ENCODE measurements at regions not wholly inside any gene's neighbourhood (a gene's known extent, or its start where the extent isn't known, plus 50 kb on each side); places are given as distances from the start of the nearest gene placed in this dataset.
A peak's percentile ranks its signal among the peaks of the same experiment; 100 is the strongest.
"Not testable (repeated sequence)": the region's sequence is repeated elsewhere in the genome, so short reads cannot be mapped to it uniquely, and the experiment has no call there.

GRCh38 chr5:91244380-91245073 lies 138.6 kb downstream of the ARRDC3 start:
- Histone ChIP-seq H3K4me3 (ENCODE audit: insufficient read depth, low read length) (no peak overlapping the region), H3K27ac (ENCODE audit: low read depth, low read length) (no peak overlapping the region), H2AFZ (ENCODE audit: low read length) (peak overlapping the region; percentile 8), H3K4me2 (ENCODE audit: insufficient read depth, low read length) (no peak overlapping the region), H3K36me3 (ENCODE audit: insufficient read depth, low read length) (no peaks in the 10 kb centered on the region), H3K9me3 (ENCODE audit: low read depth, low read length) (no peaks in the 10 kb centered on the region), H4K20me1 (ENCODE audit: insufficient read depth, low read length) (no peaks in the 10 kb centered on the region), H3K27me3 (ENCODE audit: insufficient read depth, low read length) (no peaks in the 10 kb centered on the region), H3K79me2 (ENCODE audit: insufficient read depth, low read length) (no peaks in the 10 kb centered on the region), H3K4me1 (ENCODE audit: insufficient read depth, low read length) (no peaks in the 10 kb centered on the region)
- no peak for DNase-seq (ENCODE audit: insufficient read length, low spot score, missing footprints)
- TF ChIP-seq CTCF (IDR thresholded peaks at IDR 0.05; ENCODE audit: extremely low read depth, low read depth, low read length), result no peak

GRCh38 chr5:91243852-91244251 lies 139.3 kb downstream of the ARRDC3 start:
- Histone ChIP-seq H3K4me2 (ENCODE audit: insufficient read depth, low read length) (no peak overlapping the region), H3K79me2 (ENCODE audit: insufficient read depth, low read length) (no peaks in the 10 kb centered on the region), H3K27ac (ENCODE audit: low read depth, low read length) (no peak overlapping the region), H3K27me3 (ENCODE audit: insufficient read depth, low read length) (no peaks in the 10 kb centered on the region), H4K20me1 (ENCODE audit: insufficient read depth, low read length) (no peaks in the 10 kb centered on the region), H2AFZ (ENCODE audit: low read length) (no peak overlapping the region), H3K4me3 (ENCODE audit: insufficient read depth, low read length) (no peak overlapping the region), H3K9me3 (ENCODE audit: low read depth, low read length) (no peaks in the 10 kb centered on the region), H3K36me3 (ENCODE audit: insufficient read depth, low read length) (no peaks in the 10 kb centered on the region), H3K4me1 (ENCODE audit: insufficient read depth, low read length) (no peaks in the 10 kb centered on the region)
- no peak for DNase-seq (ENCODE audit: insufficient read length, low spot score, missing footprints)
- TF ChIP-seq CTCF (IDR thresholded peaks at IDR 0.05; ENCODE audit: extremely low read depth, low read depth, low read length), result no peak

- Histone ChIP-seq H3K27me3 (ENCODE audit: insufficient read depth, low read length) (no peaks in the 10 kb centered on the region), H3K4me3 (ENCODE audit: insufficient read depth, low read length) (no peak overlapping the region), H3K27ac (ENCODE audit: low read depth, low read length) (no peak overlapping the region), H3K4me1 (ENCODE audit: insufficient read depth, low read length) (no peaks in the 10 kb centered on the region), H4K20me1 (ENCODE audit: insufficient read depth, low read length) (no peaks in the 10 kb centered on the region), H2AFZ (ENCODE audit: low read length) (no peak overlapping the region), H3K4me2 (ENCODE audit: insufficient read depth, low read length) (no peak overlapping the region), H3K9me3 (ENCODE audit: low read depth, low read length) (no peaks in the 10 kb centered on the region), H3K36me3 (ENCODE audit: insufficient read depth, low read length) (no peaks in the 10 kb centered on the region), H3K79me2 (ENCODE audit: insufficient read depth, low read length) (no peaks in the 10 kb centered on the region)
- TF ChIP-seq CTCF (IDR thresholded peaks at IDR 0.05; ENCODE audit: extremely low read depth, low read depth, low read length), result no peak
- no peak for DNase-seq (ENCODE audit: insufficient read length, low spot score, missing footprints)
Observed at GRCh38 chr5:91243286-91243685, 139.8 kb downstream of the ARRDC3 start.

GRCh38 chr5:91241460-91241859 lies 141.7 kb downstream of the ARRDC3 start:
- not testable (repeated sequence) for H3K27me3 ChIP-seq (ENCODE audit: insufficient read depth, low read length); H3K27ac ChIP-seq (ENCODE audit: low read depth, low read length); H4K20me1 ChIP-seq (ENCODE audit: insufficient read depth, low read length); H3K4me2 ChIP-seq (ENCODE audit: insufficient read depth, low read length); DNase-seq (ENCODE audit: insufficient read length, low spot score, missing footprints); H3K4me3 ChIP-seq (ENCODE audit: insufficient read depth, low read length); H3K4me1 ChIP-seq (ENCODE audit: insufficient read depth, low read length); H3K79me2 ChIP-seq (ENCODE audit: insufficient read depth, low read length); H2AFZ ChIP-seq (ENCODE audit: low read length); H3K36me3 ChIP-seq (ENCODE audit: insufficient read depth, low read length); H3K9me3 ChIP-seq (ENCODE audit: low read depth, low read length)
